Body of pancreas (tissue), 4 donors: ENCODE measurements at regions not wholly inside any gene's neighbourhood (a gene's known extent, or its start where the extent isn't known, plus 50 kb on each side); places are given as distances from the start of the nearest gene placed in this dataset.
"Not testable (repeated sequence)": the region's sequence is repeated elsewhere in the genome, so short reads cannot be mapped to it uniquely, and the experiment has no call there.

Experiments
- ATAC-seq: fragments of 150-250 bp; one replicate; pipeline ENCODE4 v1.9.1; 2016
- DNase-seq, 4 donors: peaks; one replicate each; pipeline ENCODE4 v3.0.0-alpha.2; 2019
- H3K27ac ChIP-seq, 4 donors: fragments of 200-600 bp; sonication (generic); 1 replicate in 3 of 4; 2 replicates in 1 of 4; pipeline versions ENCODE4 v1.5.1 to v1.6.1; 2016 to 2019; ENCODE audit warnings: mild to moderate bottlenecking in 1 of 4, mixed read lengths in 1 of 4, moderate library complexity in 1 of 4
- H3K27me3 ChIP-seq, 2 donors: fragments of 200-600 bp; sonication (generic); one replicate each; pipeline ENCODE4 v1.6.0; 2016; ENCODE audit warnings: mild to moderate bottlenecking in 1 of 2
- H3K36me3 ChIP-seq, 2 donors: fragments of 200-600 bp; sonication (generic); replicated peaks in 1 of 2; 2 replicates each; pipeline ENCODE4 v1.5.1; 2016; ENCODE audit warnings: low read depth in 2 of 2; ENCODE audit not compliant: insufficient read depth in 1 of 2
- H3K4me1 ChIP-seq: fragments of 200-600 bp; sonication (generic); one replicate; pipeline ENCODE4 v1.6.0; 2016
- H3K4me3 ChIP-seq, 2 donors: fragments of 200-600 bp; sonication (generic); 1 replicate in 1 of 2; 2 replicates in 1 of 2; pipeline ENCODE4 v1.5.1; 2016 to 2019
- H3K9me3 ChIP-seq, 3 donors: fragments of 200-600 bp; sonication (generic); 1 replicate in 2 of 3; 2 replicates in 1 of 3; pipeline ENCODE4 v1.5.1; 2016
- CTCF ChIP-seq, 7 experiments: fragments of 450-650 bp in 4 of 7; fragments of 200-600 bp in 3 of 7; sonication (generic) in 3 of 7; IDR thresholded peaks; one replicate each; pipeline ENCODE4 v1.5.1; 2016 to 2019; ENCODE audit warnings: antibody characterized with exemption in 7 of 7
- POLR2A ChIP-seq, 3 donors: fragments of 450-650 bp; IDR thresholded peaks; one replicate each; pipeline ENCODE4 v1.6.1; 2016; ENCODE audit warnings: antibody characterized with exemption in 3 of 3, mild to moderate bottlenecking in 2 of 3
- WGBS, 2 donors: methylation state at CpG; one replicate each; pipeline ENCODE4 v1.1.5; 2017; 5-methylcytosine and 5-hydroxymethylcytosine counted together
- intact Hi-C: fragments of 100-400 bp; cut with DNase I; formaldehyde crosslinking; loops from one replicate; pipeline ENCODE4 v1.15.1; 2023

- no peak for DNase-seq
Measured at GRCh38 chr5:108545301-108545700, 163.4 kb upstream of the FBXL17 start.

DNA sequence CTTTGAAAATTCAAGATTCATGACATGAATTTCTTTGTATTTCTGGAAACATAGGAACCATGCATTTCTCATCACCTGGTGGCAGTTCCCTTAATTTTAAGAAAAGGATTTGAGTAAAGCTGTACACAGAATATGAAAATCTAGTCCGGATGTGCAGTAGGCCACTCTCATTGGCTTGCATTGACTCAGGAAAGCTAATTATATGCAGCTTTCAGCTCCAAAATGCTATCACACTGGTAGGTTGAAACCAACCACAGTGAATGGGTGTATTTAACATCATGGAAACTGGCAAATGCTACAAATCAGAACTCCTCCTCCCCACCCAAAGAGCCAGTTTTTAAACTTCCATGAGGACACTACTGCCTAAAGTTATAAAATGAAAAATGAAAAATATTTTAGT lies 161.6 kb upstream of the FBXL17 start:
- intact Hi-C loops = no loop called here
- H3K27me3 ChIP-seq = no peaks in the 10 kb centered on the region
- no peak overlapping the region for H3K27ac ChIP-seq
- H3K9me3 ChIP-seq = no peaks in the 10 kb centered on the region
- TF ChIP-seq CTCF (IDR thresholded peaks at IDR 0.05) = no peak
- no peak for TF ChIP-seq POLR2A (IDR thresholded peaks at IDR 0.05)
- no peaks in the 10 kb centered on the region for H3K36me3 ChIP-seq
- H3K4me1 ChIP-seq = no peaks in the 10 kb centered on the region
- DNase-seq = no peak
- H3K4me3 ChIP-seq = no peak overlapping the region
- no peak for ATAC-seq
- WGBS, 2 donors = 74 to 76% methylated on average over 1 of the region's 1 CpG

More at GRCh38 chr5:108545301-108545700, 163.4 kb upstream of the FBXL17 start:
- Histone ChIP-seq H3K27ac (no peak overlapping the region), H3K27me3 (no peaks in the 10 kb centered on the region), H3K4me1 (no peaks in the 10 kb centered on the region), H3K4me3 (no peak overlapping the region), H3K9me3 (no peaks in the 10 kb centered on the region), H3K36me3 (no peaks in the 10 kb centered on the region)
- no peak for ATAC-seq
- intact Hi-C loops = no loop called here
- WGBS, 2 donors = 28 to 30% methylated on average over 1 of the region's 1 CpG
- no peak for TF ChIP-seq POLR2A (IDR thresholded peaks at IDR 0.05)
- no peak for TF ChIP-seq CTCF (IDR thresholded peaks at IDR 0.05)

GRCh38 chr5:108541836-108542235 lies 159.9 kb upstream of the FBXL17 start:
- no peaks in the 10 kb centered on the region for H3K27me3 ChIP-seq
- TF ChIP-seq POLR2A (IDR thresholded peaks at IDR 0.05) (no peak), CTCF (IDR thresholded peaks at IDR 0.05) (no peak)
- intact Hi-C loops = no loop called here
- H3K36me3 ChIP-seq = no peaks in the 10 kb centered on the region
- no peaks in the 10 kb centered on the region for H3K9me3 ChIP-seq
- no peak overlapping the region for H3K27ac ChIP-seq
- no peak for DNase-seq
- no peak overlapping the region for H3K4me3 ChIP-seq
- 82 to 86% methylated on average over 1 of the region's 1 CpG for WGBS, 2 donors
- no peak for ATAC-seq
- no peaks in the 10 kb centered on the region for H3K4me1 ChIP-seq

DNA sequence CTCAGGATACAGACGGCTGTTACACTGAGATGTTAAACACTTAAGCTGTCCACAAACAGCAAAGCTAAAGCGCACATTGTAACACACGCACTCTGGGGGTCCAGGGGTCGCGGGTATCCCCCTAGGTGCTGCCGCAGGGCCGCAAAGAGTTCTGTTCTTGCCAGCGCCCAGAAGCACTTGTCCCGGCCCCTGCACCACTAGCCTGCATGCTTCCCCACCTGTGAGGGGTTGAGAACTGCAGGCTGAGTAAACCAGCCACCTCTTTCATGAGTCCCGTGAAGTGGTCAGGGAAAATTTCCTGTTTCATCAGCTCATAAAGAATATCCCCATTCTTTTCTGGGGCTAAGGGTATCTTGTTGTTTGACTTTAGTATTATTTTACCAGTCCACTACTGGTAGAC lies 154.4 kb upstream of the FBXL17 start:
- TF ChIP-seq CTCF (IDR thresholded peaks at IDR 0.05) = no peak
- TF ChIP-seq POLR2A (IDR thresholded peaks at IDR 0.05) = no peak
- no peak for DNase-seq
- Histone ChIP-seq H3K27me3 (no peaks in the 10 kb centered on the region), H3K27ac (no peak overlapping the region), H3K4me3 (no peak overlapping the region), H3K9me3 (no peaks in the 10 kb centered on the region), H3K4me1 (no peaks in the 10 kb centered on the region), H3K36me3 (no peaks in the 10 kb centered on the region)
- intact Hi-C loops = no loop called here
- WGBS, 2 donors = 64 to 74% methylated on average over 9 to 10 of the region's 10 CpGs
- ATAC-seq = no peak

DNA sequence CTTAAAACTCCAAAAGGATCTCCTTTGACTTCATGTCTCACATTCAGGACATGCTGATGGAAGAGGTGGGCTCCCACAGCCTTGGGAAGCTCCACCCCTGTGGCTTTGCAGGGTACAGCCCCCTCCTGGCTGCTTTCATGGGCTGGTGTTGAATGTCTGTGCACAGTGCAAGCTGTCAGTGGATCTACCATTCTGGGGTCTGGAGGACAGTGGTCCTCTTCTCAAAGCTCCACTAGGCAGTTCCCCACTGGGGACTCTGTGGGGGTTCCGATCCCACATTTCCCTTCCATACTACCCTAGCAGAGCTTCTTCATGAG lies 150.2 kb upstream of the FBXL17 start:
- DNase-seq, H3K27me3 ChIP-seq, H3K36me3 ChIP-seq, H3K4me3 ChIP-seq, H3K9me3 ChIP-seq, intact Hi-C loops, H3K27ac ChIP-seq, ATAC-seq, H3K4me1 ChIP-seq: not testable (repeated sequence)
- 93 to 100% methylated on average over 1 of the region's 1 CpG for WGBS, 2 donors
